ENCODE measurements at regions not wholly inside any gene's neighbourhood (a gene's known extent, or its start where the extent isn't known, plus 50 kb on each side); places are given as distances from the start of the nearest gene placed in this dataset.
"Not testable (repeated sequence)": the region's sequence is repeated elsewhere in the genome, so short reads cannot be mapped to it uniquely, and the experiment has no call there.

GRCh38 chr9:106023455-106023854, 329.1 kb downstream of the TMEM38B start:
- Histone ChIP-seq H3K27ac (no peak overlapping the region), H3K79me2 (ENCODE audit: insufficient read depth, low read depth) (no peaks in the 10 kb centered on the region), H3K4me2 (no peak overlapping the region), H4K20me1 (ENCODE audit: insufficient read depth) (no peaks in the 10 kb centered on the region), H3K36me3 (ENCODE audit: insufficient read depth) (no peaks in the 10 kb centered on the region), H2AFZ (ENCODE audit: low read depth) (no peak overlapping the region), H3K27me3 (ENCODE audit: insufficient read depth, low read depth) (no peaks in the 10 kb centered on the region), H3K9ac (no peak overlapping the region), H3K4me3 (IDR thresholded peaks at IDR 0.05; ENCODE audit: insufficient read depth, low read depth, low read length) (no peak overlapping the region), H3K4me1 (ENCODE audit: low read depth, poor library complexity, severe bottlenecking) (no peaks in the 10 kb centered on the region)
- TF ChIP-seq CTCF (conservative IDR thresholded peaks at IDR 0.05; ENCODE audit: low read depth, low read length): no peak

- no peak overlapping the region for H3K27ac ChIP-seq
- no peak overlapping the region for H2AFZ ChIP-seq (ENCODE audit: low read depth)
- H3K4me1 ChIP-seq (ENCODE audit: low read depth, poor library complexity, severe bottlenecking): no peaks in the 10 kb centered on the region
- H3K79me2 ChIP-seq (ENCODE audit: insufficient read depth, low read depth): no peaks in the 10 kb centered on the region
- no peak overlapping the region for H3K4me3 ChIP-seq (IDR thresholded peaks at IDR 0.05; ENCODE audit: insufficient read depth, low read depth, low read length)
- no peak overlapping the region for H3K4me2 ChIP-seq
- no peak overlapping the region for H3K9ac ChIP-seq
- TF ChIP-seq CTCF (conservative IDR thresholded peaks at IDR 0.05; ENCODE audit: low read depth, low read length): no peak
- no peaks in the 10 kb centered on the region for H4K20me1 ChIP-seq (ENCODE audit: insufficient read depth)
- H3K36me3 ChIP-seq (ENCODE audit: insufficient read depth): no peaks in the 10 kb centered on the region
- no peaks in the 10 kb centered on the region for H3K27me3 ChIP-seq (ENCODE audit: insufficient read depth, low read depth)
These were observed 331.1 kb downstream of the TMEM38B start for GRCh38 chr9:106025453-106025852.

- not testable (repeated sequence) for H3K79me2 ChIP-seq (ENCODE audit: insufficient read depth, low read depth); H3K9ac ChIP-seq; H3K4me1 ChIP-seq (ENCODE audit: low read depth, poor library complexity, severe bottlenecking); H3K4me2 ChIP-seq; H3K27ac ChIP-seq; H4K20me1 ChIP-seq (ENCODE audit: insufficient read depth); H3K36me3 ChIP-seq (ENCODE audit: insufficient read depth); H3K4me3 ChIP-seq (IDR thresholded peaks at IDR 0.05; ENCODE audit: insufficient read depth, low read depth, low read length); H2AFZ ChIP-seq (ENCODE audit: low read depth); H3K27me3 ChIP-seq (ENCODE audit: insufficient read depth, low read depth)
These were observed 335.8 kb downstream of the TMEM38B start for GRCh38 chr9:106030146-106030545.

- Histone ChIP-seq H2AFZ (ENCODE audit: low read depth) (no peak overlapping the region), H4K20me1 (ENCODE audit: insufficient read depth) (no peaks in the 10 kb centered on the region), H3K27ac (no peak overlapping the region), H3K79me2 (ENCODE audit: insufficient read depth, low read depth) (no peaks in the 10 kb centered on the region), H3K4me3 (IDR thresholded peaks at IDR 0.05; ENCODE audit: insufficient read depth, low read depth, low read length) (no peak overlapping the region), H3K27me3 (ENCODE audit: insufficient read depth, low read depth) (no peaks in the 10 kb centered on the region), H3K9ac (no peak overlapping the region), H3K36me3 (ENCODE audit: insufficient read depth) (no peaks in the 10 kb centered on the region), H3K4me2 (no peak overlapping the region), H3K4me1 (ENCODE audit: low read depth, poor library complexity, severe bottlenecking) (no peaks in the 10 kb centered on the region)
- no peak for TF ChIP-seq CTCF (conservative IDR thresholded peaks at IDR 0.05; ENCODE audit: low read depth, low read length)
These were observed 338.6 kb downstream of the TMEM38B start for GRCh38 chr9:106032978-106033377.

- Histone ChIP-seq H3K4me3 (IDR thresholded peaks at IDR 0.05; ENCODE audit: insufficient read depth, low read depth, low read length) (no peak overlapping the region), H3K27ac (no peak overlapping the region), H3K36me3 (ENCODE audit: insufficient read depth) (no peaks in the 10 kb centered on the region), H2AFZ (ENCODE audit: low read depth) (no peak overlapping the region), H3K79me2 (ENCODE audit: insufficient read depth, low read depth) (no peaks in the 10 kb centered on the region), H3K4me2 (no peak overlapping the region), H3K27me3 (ENCODE audit: insufficient read depth, low read depth) (no peaks in the 10 kb centered on the region), H3K4me1 (ENCODE audit: low read depth, poor library complexity, severe bottlenecking) (no peaks in the 10 kb centered on the region), H3K9ac (no peak overlapping the region), H4K20me1 (ENCODE audit: insufficient read depth) (no peaks in the 10 kb centered on the region)
- no peak for TF ChIP-seq CTCF (conservative IDR thresholded peaks at IDR 0.05; ENCODE audit: low read depth, low read length)
These were observed 341.5 kb downstream of the TMEM38B start for GRCh38 chr9:106035806-106036205.

Measured in KMS-11 (cell line).